ENCODE measurements at regions not wholly inside any gene's neighbourhood (a gene's known extent, or its start where the extent isn't known, plus 50 kb on each side); places are given as distances from the start of the nearest gene placed in this dataset.
A peak's percentile ranks its signal among the peaks of the same experiment; 100 is the strongest.

- H3K4me3 ChIP-seq: no peak overlapping the region
- H3K36me3 ChIP-seq: no peaks in the 10 kb centered on the region
These were observed 97.2 kb downstream of the TRIM36 start for GRCh38 chr5:115072266-115073064.

GRCh38 chr5:115070737-115071136 is 99.0 kb downstream of the TRIM36 start:
- H3K4me1 ChIP-seq: no peaks in the 10 kb centered on the region
- no peaks in the 10 kb centered on the region for H3K9me3 ChIP-seq
- no peaks in the 10 kb centered on the region for H3K27me3 ChIP-seq
- H3K4me3 ChIP-seq: no peak overlapping the region
- intact Hi-C loops (cut with DNase I): loop anchor here (5.0 to 10.0 kb wide), 2 partner anchors 1396 to 1458 kb away; no protein-coding TSS in a partner anchor
- no peak for DNase-seq (ENCODE audit: low spot score in 2 of 2)
- no peaks in the 10 kb centered on the region for H3K36me3 ChIP-seq
- no peak overlapping the region for H3K27ac ChIP-seq
- TF ChIP-seq CTCF (IDR thresholded peaks at IDR 0.05): no peak

More at GRCh38 chr5:115072266-115073064, 97.2 kb downstream of the TRIM36 start:
- Histone ChIP-seq H3K9me3 (no peaks in the 10 kb centered on the region), H3K4me1 (no peaks in the 10 kb centered on the region), H3K27me3 (no peaks in the 10 kb centered on the region), H3K27ac (no peak overlapping the region)
- TF ChIP-seq CTCF (IDR thresholded peaks at IDR 0.05): no peak
- intact Hi-C loops (cut with DNase I): loop anchor here (5.0 to 10.0 kb wide), 2 partner anchors 1398 to 1460 kb away; no protein-coding TSS in a partner anchor
- DNase-seq (ENCODE audit: low spot score in 2 of 2): no peak

GRCh38 chr5:115069087-115069968 is 100.4 kb downstream of the TRIM36 start:
- no peak overlapping the region for H3K4me3 ChIP-seq
- peaks cover 0 to 2% of the 10 kb centered on the region in 2 donors for H3K4me1 ChIP-seq
- no peak overlapping the region for H3K27ac ChIP-seq
- no peaks in the 10 kb centered on the region for H3K9me3 ChIP-seq
- DNase-seq (ENCODE audit: low spot score in 2 of 2): no peak
- no peaks in the 10 kb centered on the region for H3K27me3 ChIP-seq
- intact Hi-C loops (cut with DNase I): no loop called here
- no peaks in the 10 kb centered on the region for H3K36me3 ChIP-seq
- peak; percentile 26 to 64 (median 48) for TF ChIP-seq CTCF (IDR thresholded peaks at IDR 0.05)

GRCh38 chr5:115068239-115069086 is 101.2 kb downstream of the TRIM36 start:
- DNase-seq (ENCODE audit: low spot score in 2 of 2): no peak
- H3K27me3 ChIP-seq: no peaks in the 10 kb centered on the region
- H3K4me1 ChIP-seq: peaks cover 0 to 2% of the 10 kb centered on the region in 2 donors
- no peak for TF ChIP-seq CTCF (IDR thresholded peaks at IDR 0.05)
- H3K36me3 ChIP-seq: no peaks in the 10 kb centered on the region
- no peaks in the 10 kb centered on the region for H3K9me3 ChIP-seq
- intact Hi-C loops (cut with DNase I): no loop called here
- H3K27ac ChIP-seq: no peak overlapping the region
- H3K4me3 ChIP-seq: no peak overlapping the region

GRCh38 chr5:115064380-115064779 is 105.3 kb downstream of the TRIM36 start:
- Histone ChIP-seq H3K36me3 (no peaks in the 10 kb centered on the region), H3K27me3 (no peaks in the 10 kb centered on the region), H3K27ac (no peak overlapping the region), H3K9me3 (no peaks in the 10 kb centered on the region), H3K4me1 (peaks cover 0 to 2% of the 10 kb centered on the region in 2 donors), H3K4me3 (no peak overlapping the region)
- DNase-seq (ENCODE audit: low spot score in 2 of 2): no peak
- intact Hi-C loops (cut with DNase I): no loop called here
- no peak for TF ChIP-seq CTCF (IDR thresholded peaks at IDR 0.05)
